ENCODE measurements at regions not wholly inside any gene's neighbourhood (a gene's known extent, or its start where the extent isn't known, plus 50 kb on each side); places are given as distances from the start of the nearest gene placed in this dataset.

DNA sequence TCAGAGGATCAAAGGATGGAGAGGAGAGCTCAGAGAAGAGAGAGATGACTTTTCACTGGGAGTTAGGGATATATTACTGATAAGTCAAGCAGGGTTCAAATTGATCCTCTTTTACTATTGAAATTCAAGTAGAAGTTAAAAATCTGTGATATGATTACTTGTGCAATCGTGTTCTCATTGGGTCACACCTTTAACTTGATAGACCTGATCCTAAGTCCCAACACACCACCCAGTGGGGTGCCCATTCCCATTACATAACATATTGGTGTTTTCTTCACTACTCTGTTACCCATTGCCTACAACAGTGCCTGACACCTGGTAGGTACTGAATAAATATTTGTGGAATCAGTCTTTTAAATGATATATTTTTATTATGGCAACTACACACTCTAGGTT, 66.4 kb upstream of the PICALM start:
- TF ChIP-seq, protein P1, sequence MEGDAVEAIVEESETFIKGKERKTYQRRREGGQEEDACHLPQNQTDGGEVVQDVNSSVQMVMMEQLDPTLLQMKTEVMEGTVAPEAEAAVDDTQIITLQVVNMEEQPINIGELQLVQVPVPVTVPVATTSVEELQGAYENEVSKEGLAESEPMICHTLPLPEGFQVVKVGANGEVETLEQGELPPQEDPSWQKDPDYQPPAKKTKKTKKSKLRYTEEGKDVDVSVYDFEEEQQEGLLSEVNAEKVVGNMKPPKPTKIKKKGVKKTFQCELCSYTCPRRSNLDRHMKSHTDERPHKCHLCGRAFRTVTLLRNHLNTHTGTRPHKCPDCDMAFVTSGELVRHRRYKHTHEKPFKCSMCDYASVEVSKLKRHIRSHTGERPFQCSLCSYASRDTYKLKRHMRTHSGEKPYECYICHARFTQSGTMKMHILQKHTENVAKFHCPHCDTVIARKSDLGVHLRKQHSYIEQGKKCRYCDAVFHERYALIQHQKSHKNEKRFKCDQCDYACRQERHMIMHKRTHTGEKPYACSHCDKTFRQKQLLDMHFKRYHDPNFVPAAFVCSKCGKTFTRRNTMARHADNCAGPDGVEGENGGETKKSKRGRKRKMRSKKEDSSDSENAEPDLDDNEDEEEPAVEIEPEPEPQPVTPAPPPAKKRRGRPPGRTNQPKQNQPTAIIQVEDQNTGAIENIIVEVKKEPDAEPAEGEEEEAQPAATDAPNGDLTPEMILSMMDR (IDR thresholded peaks at IDR 0.05; ENCODE audit: low read depth, low read length), result no peak
- no peak for DNase-seq (ENCODE audit: low read depth, low spot score)
- in situ Hi-C loops (cut with HindIII; ENCODE audit: low sequenced_read_pairs), result no loop called here
- no peak overlapping the region for H3K4me3 ChIP-seq (ENCODE audit: low read depth, low read length)

DNA sequence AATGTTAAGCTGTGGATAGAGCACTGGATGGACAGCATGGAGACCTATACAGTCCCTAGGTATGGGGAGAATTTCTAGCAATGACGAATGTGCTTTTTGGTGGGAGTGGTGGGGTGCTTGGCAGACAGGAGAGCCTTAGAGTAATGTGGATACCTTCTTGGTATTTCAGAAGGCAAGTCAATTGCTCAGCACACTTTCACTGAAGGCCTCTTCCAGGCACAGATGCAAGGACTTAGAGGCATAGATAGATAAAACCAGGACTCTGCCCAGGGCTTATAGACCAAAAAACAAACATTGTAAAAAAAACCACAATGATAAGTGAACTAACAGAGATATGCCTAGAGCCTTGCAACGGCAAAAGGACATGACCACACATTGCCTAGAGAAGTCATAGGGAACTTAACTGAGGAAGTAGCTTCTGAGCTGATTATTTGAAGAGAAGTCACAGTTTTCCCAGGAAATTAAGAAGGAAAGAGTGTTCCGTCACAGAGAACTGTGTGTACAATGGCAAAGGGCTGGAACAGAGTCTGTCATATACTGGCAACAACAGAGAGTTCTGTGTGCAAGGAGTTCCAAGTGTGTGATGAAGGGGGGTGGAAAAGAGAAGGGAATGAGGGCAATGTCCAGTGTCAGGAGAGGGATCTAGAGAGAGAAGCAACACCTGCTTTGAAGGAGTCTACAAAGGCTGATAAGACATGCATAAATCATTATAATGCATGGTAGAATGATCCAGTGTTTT, 65.9 kb upstream of the PICALM start:
- TF ChIP-seq, protein P1 (IDR thresholded peaks at IDR 0.05; ENCODE audit: low read depth, low read length), result no peak
- DNase-seq (ENCODE audit: low read depth, low spot score), result no peak
- H3K4me3 ChIP-seq (ENCODE audit: low read depth, low read length), result no peak overlapping the region
- in situ Hi-C loops (cut with HindIII; ENCODE audit: low sequenced_read_pairs), result no loop called here

DNA sequence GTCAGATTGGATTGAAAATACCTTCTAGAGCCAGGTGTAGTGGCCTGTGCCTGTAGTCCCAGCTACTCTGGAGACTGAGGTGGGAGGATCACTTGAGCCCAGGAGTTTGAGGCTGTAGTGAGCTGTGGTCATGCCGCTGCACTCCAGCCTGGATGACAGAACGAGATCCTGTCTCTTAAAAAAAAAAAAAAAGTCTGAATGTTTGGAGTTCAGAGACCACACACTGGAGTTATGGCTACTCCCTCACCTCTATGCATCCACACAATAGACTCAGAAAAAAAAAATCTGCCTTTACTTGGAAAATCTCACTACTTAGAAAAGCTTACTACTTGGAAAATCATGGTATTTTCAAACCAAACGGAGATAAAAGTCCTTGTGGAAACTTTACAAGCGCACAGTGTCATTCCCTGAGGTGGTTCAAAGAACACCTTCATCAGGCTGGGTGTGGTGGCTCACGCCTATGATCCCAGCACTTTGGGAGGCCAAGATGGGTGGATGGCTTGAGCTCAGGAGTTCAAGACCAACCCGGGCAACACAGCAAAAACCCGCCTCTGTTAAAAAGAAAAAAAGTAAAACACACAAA, 63.9 kb upstream of the PICALM start:
- TF ChIP-seq, protein P1 (IDR thresholded peaks at IDR 0.05; ENCODE audit: low read depth, low read length), result no peak
- no peak for DNase-seq (ENCODE audit: low read depth, low spot score)
- H3K4me3 ChIP-seq (ENCODE audit: low read depth, low read length), result no peak overlapping the region
- in situ Hi-C loops (cut with HindIII; ENCODE audit: low sequenced_read_pairs), result no loop called here

DNA sequence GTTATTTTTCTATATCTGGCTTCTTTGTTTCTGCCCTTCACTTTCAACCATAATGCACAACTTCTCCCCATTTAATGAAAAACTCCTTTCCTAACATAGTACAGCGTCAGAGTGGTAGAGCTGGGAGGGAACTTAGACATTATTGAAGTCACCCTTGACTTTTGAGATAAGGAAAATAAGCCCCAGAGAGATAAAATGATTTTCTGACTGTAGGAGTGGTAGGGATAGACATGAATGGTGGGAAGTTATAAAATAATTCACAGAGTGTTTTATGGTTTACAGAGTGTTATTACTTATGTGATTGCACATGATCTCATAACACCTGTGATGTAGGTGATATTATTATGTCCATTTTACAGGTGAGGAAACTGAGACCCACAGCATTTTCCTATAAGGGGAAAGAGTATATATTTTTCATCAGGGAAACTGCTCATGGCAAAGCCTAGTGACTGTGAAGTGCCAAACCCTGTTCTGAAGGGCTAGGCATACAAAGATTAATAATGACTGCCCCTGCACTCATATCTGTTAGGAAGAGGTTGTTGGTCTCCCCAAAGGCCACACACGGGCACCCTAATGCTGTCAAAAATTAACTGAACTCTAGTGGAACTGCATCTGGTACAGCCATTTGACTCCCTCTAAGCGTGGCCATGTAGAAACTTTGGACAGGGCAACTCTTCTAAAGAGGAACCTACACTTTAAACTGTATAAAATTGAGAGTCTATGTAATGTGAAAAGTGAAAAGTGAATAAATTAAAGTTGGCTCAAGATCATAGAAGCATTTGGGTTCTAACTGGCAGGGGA, 61.1 kb upstream of the PICALM start:
- no peak overlapping the region for H3K4me3 ChIP-seq (ENCODE audit: low read depth, low read length)
- in situ Hi-C loops (cut with HindIII; ENCODE audit: low sequenced_read_pairs), result no loop called here
- TF ChIP-seq, protein P1 (IDR thresholded peaks at IDR 0.05; ENCODE audit: low read depth, low read length), result no peak
- no peak for DNase-seq (ENCODE audit: low read depth, low spot score)

DNA sequence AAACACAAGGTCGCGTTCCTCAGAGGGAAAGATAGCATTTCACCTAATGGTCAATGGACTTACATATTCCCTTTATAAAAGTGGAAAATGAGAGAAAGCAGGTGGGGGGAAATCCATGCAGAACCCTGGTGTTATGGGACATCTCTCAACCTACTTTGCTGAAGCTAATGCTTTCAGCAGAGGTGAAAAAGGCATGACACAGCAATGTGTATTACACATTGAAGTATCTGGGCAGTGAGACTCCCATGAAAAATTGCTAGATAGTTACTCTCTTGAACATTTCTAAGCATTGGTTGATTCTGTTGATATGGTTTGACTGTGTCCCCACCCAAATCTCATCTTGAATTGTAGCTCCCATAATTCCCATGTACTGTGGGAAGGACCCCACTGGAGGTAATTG, 60.0 kb upstream of the PICALM start:
- in situ Hi-C loops (cut with HindIII; ENCODE audit: low sequenced_read_pairs), result no loop called here
- H3K4me3 ChIP-seq (ENCODE audit: low read depth, low read length), result no peak overlapping the region
- DNase-seq (ENCODE audit: low read depth, low spot score), result no peak
- TF ChIP-seq, protein P1 (IDR thresholded peaks at IDR 0.05; ENCODE audit: low read depth, low read length), result no peak

- TF ChIP-seq, protein P1 (IDR thresholded peaks at IDR 0.05; ENCODE audit: low read depth, low read length), result no peak
- no peak overlapping the region for H3K4me3 ChIP-seq (ENCODE audit: low read depth, low read length)
- in situ Hi-C loops (cut with HindIII; ENCODE audit: low sequenced_read_pairs), result no loop called here
- no peak for DNase-seq (ENCODE audit: low read depth, low spot score)
These were observed 58.0 kb upstream of the PICALM start for GRCh38 chr11:86126862-86127261.

Data from astrocyte of the spinal cord (primary cell).